HG02759 (cell line): ENCODE measurements at regions not wholly inside any gene's neighbourhood (a gene's known extent, or its start where the extent isn't known, plus 50 kb on each side); places are given as distances from the start of the nearest gene placed in this dataset.

Source experiments
- ATAC-seq: cut with Tn5 transposase; IDR thresholded peaks from one replicate; pipeline ENCODE4 v1.9.1; 2021; ENCODE audit warnings: mild to moderate bottlenecking, moderate library complexity; ENCODE audit not compliant: unreplicated experiment

GRCh38 chr21:43348801-43349261 lies 78.1 kb downstream of the SIK1 start:
- no peak for ATAC-seq

- ATAC-seq = no peak
Measured at GRCh38 chr21:43348170-43348766, 78.7 kb downstream of the SIK1 start.

- no peak for ATAC-seq
Measured at GRCh38 chr21:43347461-43348169, 79.3 kb downstream of the SIK1 start.

GRCh38 chr21:43346551-43346950 lies 80.4 kb downstream of the SIK1 start:
- no peak for ATAC-seq

- ATAC-seq = no peak
Measured at GRCh38 chr21:43345746-43346409, 81.1 kb downstream of the SIK1 start.

- no peak for ATAC-seq
Measured at GRCh38 chr21:43345046-43345745, 81.7 kb downstream of the SIK1 start.

- ATAC-seq = no peak
Measured at GRCh38 chr21:43343992-43344886, 82.7 kb downstream of the SIK1 start.

GRCh38 chr21:43343095-43343991 lies 83.6 kb downstream of the SIK1 start:
- no peak for ATAC-seq

- ATAC-seq = no peak
Measured at GRCh38 chr21:43342301-43342881, 84.5 kb downstream of the SIK1 start.

- no peak for ATAC-seq
Measured at GRCh38 chr21:43341378-43342161, 85.4 kb downstream of the SIK1 start.

GRCh38 chr21:43340491-43341377 lies 86.2 kb downstream of the SIK1 start:
- ATAC-seq = no peak

GRCh38 chr21:43339668-43340067 lies 87.3 kb downstream of the SIK1 start:
- ATAC-seq = no peak

GRCh38 chr21:43338951-43339350 lies 88.0 kb downstream of the SIK1 start:
- ATAC-seq = no peak

GRCh38 chr21:43337901-43338655 lies 88.9 kb downstream of the SIK1 start:
- no peak for ATAC-seq

- no peak for ATAC-seq
Measured at GRCh38 chr21:43335119-43335518, 91.8 kb downstream of the SIK1 start.

- no peak for ATAC-seq
Measured at GRCh38 chr21:43334214-43334958, 92.5 kb downstream of the SIK1 start.
